Hematopoietic multipotent progenitor cell treated with erythropoietin and hydrocortisone succinate and interleukin-3 and kit ligand, for 6 days (in vitro differentiated cells): ENCODE measurements at regions not wholly inside any gene's neighbourhood (a gene's known extent, or its start where the extent isn't known, plus 50 kb on each side); places are given as distances from the start of the nearest gene placed in this dataset.
"Not testable (repeated sequence)": the region's sequence is repeated elsewhere in the genome, so short reads cannot be mapped to it uniquely, and the experiment has no call there.

Experiments
- DNase-seq: peaks from one replicate; pipeline ENCODE4 v3.0.0-alpha.2; 2015

GRCh38 chr6:84344005-84344404 lies 116.6 kb upstream of the CEP162 start:
- DNase-seq: no peak

GRCh38 chr6:84340422-84340821 lies 113.0 kb upstream of the CEP162 start:
- no peak for DNase-seq

DNA sequence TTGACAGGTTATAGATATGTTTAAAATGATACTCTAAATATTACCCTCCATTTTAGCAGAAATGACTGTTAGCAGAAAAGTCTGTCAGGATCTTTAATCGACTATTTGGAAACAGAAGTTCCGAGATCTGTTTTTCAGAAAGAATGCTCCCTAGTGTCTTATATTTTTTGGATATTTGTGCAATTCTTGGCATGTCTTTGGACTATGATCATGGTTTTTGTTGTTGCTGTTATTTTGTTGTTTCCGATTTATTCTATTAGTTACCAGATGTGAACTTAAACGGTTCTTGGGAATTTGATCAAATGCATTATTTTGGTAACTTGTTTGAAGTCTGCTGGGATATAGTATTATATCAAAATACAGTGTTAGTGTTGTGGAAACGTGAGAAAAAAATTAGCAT lies 106.4 kb upstream of the CEP162 start:
- no peak for DNase-seq

DNA sequence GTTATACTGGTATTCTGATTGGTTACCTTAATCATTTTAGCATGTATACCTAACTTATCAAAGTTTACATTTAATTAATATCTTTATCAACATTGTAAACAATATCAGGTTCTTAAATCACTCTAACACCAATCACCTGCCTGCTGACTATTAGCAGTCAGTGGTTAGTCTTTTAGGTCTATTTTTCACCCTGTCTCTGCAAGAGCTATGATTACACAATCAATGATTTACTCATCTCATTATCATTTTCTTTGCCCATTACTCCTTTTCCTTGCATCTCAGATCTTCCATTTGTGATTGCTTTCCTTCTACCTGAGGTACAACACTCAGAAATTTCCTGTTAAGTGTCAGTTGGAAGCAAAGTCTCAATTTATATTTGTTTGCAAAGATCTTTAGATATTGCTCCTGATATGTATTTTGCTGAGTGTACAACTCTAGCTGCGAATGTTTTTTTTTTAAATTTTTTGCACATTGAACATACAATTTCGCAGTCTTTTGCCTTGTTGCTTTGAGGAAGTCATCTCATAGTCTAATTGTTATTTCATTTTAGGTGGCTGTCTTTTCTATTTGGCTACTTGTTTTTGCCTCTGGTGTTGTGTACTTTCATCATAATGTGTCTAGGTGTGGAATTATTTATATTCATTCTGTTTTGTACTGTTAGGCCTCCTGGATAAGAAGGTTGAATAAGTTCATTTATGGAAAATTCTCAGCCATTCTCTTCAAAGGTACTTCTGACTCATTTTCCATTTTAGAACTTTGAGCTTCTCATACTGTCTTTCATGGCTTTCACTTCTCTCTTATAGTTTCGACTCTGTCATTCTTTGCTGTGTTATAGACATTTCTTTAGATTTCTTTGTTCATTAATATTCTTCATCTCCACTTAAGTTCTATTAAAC lies 104.9 kb upstream of the CEP162 start:
- no peak for DNase-seq

GRCh38 chr6:84330325-84330724 lies 102.9 kb upstream of the CEP162 start:
- no peak for DNase-seq

DNA sequence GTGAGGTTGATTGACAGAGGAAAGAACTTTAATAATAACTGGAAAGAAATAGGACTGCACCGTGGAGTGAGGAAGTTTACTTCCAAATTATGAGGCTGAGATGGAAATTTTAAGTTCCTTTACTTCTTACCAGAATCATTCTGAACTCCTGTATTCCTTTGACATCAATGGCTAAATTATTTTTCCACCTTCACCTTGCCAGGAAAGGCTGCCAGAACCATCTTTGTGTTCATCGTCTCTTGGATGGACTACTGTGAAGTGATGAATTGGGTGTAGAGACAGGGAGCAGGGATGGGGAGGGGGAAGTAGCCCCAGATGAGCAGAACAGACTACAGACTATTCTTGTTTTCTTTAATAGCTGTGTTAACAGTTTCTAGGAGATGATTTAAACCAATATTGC lies 102.1 kb upstream of the CEP162 start:
- no peak for DNase-seq

- DNase-seq: no peak
These were observed 101.6 kb upstream of the CEP162 start for GRCh38 chr6:84329077-84329476.

DNA sequence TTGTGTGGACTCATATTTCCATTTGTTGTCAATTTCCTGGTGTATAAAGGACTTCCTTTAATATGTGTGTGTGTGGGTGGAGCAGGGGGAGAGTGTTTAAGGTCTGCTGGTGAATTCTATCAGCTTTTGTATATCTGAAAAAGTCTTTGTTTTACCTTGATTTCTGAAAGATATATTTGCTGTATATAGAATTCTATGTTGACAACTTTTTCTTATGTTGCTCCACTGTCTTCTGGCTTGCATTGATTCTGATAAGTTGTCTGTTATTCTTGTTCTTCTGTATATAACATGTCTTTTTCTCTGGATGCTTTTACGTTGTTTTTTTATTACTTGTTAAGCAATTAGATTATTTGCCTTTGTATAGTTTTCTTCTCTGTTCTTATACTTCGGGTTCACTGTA lies 90.0 kb upstream of the CEP162 start:
- DNase-seq: no peak

DNA sequence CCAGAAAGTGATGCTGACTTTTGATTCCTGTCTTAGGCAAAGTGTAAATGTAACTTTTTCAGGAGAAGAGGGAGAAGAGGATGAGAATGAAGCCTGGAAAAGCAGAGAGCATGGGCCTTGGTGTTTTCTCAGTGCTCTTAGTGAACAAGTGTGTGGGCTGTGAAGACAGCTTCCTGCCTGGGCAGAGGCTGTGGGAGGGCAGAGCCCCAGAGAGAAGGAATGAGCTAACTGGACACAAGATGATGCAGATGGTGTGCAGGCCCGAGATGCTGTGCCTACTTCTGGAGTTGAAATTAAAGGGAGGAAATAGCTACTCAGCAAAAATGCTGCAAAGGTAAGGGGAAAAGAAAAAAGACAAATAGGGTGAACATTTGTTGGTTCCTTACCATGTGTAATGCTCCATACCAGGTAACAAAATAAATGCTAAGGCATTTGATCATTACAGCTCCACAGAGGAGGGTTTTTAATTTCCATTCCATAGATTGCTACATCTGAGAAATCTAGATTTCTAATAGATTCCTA lies 87.0 kb upstream of the CEP162 start:
- DNase-seq: no peak

GRCh38 chr6:84309336-84309735 lies 81.9 kb upstream of the CEP162 start:
- no peak for DNase-seq

GRCh38 chr6:84304881-84305280 lies 77.4 kb upstream of the CEP162 start:
- DNase-seq: no peak

GRCh38 chr6:84291033-84291432 lies 63.6 kb upstream of the CEP162 start:
- DNase-seq: not testable (repeated sequence)

- DNase-seq: peak; percentile 15
These were observed 57.1 kb upstream of the CEP162 start for GRCh38 chr6:84284428-84285049.

DNA sequence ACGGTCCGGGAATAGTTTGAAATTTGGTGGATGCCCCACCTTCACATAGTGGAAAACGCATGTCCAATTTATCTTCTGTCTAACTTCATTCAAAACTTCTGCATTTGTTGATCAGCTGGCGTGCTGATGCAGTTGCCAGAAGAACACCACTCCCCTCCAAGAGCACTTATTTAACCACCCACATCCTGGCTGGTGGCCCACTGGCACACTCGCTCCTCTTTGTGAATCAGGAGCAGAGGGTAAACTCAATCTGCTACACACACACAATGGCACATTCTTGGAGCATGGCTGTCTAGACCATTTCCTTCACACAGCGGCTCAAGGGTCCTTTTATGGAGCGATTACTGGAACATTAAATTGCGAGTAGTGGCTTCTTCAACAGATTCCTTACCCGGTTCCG lies 55.1 kb upstream of the CEP162 start:
- DNase-seq: no peak

GRCh38 chr6:84280639-84281038 lies 53.2 kb upstream of the CEP162 start:
- DNase-seq: no peak

DNA sequence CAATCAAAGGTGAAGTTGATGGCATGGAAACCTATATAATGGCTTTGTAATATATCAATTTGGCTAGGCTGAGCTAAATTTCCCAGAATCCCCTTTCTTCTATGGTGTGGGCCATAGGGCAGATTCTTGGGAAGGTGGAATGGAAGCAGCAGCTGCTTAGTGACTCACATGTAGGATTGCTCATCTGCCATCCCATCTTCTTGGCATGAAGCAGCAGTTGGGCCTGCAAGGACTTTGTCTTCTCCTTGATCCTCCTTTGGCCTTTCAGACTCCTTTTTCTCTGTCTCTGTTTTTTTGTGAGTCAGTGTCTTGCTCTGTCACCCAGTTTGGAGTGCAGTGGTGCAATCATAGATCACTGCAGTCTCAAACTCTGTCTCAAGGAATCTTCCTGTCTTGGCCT lies 52.6 kb upstream of the CEP162 start:
- DNase-seq: no peak

DNA sequence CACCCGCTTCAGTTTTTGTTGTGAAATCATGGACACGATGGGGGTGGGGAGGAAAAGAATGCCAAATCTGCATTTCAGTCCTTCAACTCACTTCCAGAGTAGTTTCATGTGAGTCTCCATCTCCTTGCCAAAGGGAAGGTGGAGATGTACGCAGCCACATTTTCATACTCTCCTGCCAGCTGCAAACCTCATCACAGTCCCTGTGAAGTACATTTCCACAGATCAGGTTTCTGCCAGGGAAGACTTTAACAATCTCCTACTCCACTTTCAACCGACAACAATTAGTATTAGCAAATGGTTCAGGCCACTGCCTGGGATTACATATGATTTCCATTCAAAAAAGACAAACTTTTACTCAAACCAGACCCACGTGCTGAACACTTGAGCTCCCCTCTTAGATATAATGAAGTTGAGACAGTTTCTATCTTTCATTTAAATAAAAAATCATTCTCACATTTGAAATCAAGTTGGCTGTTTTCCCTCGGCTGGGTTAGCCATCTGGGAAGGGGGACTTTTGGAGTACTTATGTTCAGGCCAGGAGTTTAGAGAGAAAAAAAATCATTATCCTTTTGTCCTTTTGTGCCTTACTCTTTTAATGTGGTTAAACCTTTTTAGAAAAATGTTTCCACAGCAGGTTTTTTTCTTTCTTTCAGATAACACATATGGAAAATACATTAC lies 51.0 kb upstream of the CEP162 start:
- DNase-seq: no peak
